ENCODE measurements at regions not wholly inside any gene's neighbourhood (a gene's known extent, or its start where the extent isn't known, plus 50 kb on each side); places are given as distances from the start of the nearest gene placed in this dataset.

GRCh38 chr5:56608217-56608925 is 207.0 kb upstream of the MAP3K1 start:
- no peak for TF ChIP-seq TAF1 (IDR thresholded peaks at IDR 0.05; ENCODE audit: borderline replicate concordance, insufficient read depth, low read length)
- no peak for TF ChIP-seq FOXP2 (optimal IDR thresholded peaks at IDR 0.05; ENCODE audit: borderline replicate concordance, extremely low read depth, extremely low read length, insufficient read depth)
- no peak for TF ChIP-seq SIN3A (IDR thresholded peaks at IDR 0.05; ENCODE audit: borderline replicate concordance, insufficient read depth, low read length)
- TF ChIP-seq, protein P1, sequence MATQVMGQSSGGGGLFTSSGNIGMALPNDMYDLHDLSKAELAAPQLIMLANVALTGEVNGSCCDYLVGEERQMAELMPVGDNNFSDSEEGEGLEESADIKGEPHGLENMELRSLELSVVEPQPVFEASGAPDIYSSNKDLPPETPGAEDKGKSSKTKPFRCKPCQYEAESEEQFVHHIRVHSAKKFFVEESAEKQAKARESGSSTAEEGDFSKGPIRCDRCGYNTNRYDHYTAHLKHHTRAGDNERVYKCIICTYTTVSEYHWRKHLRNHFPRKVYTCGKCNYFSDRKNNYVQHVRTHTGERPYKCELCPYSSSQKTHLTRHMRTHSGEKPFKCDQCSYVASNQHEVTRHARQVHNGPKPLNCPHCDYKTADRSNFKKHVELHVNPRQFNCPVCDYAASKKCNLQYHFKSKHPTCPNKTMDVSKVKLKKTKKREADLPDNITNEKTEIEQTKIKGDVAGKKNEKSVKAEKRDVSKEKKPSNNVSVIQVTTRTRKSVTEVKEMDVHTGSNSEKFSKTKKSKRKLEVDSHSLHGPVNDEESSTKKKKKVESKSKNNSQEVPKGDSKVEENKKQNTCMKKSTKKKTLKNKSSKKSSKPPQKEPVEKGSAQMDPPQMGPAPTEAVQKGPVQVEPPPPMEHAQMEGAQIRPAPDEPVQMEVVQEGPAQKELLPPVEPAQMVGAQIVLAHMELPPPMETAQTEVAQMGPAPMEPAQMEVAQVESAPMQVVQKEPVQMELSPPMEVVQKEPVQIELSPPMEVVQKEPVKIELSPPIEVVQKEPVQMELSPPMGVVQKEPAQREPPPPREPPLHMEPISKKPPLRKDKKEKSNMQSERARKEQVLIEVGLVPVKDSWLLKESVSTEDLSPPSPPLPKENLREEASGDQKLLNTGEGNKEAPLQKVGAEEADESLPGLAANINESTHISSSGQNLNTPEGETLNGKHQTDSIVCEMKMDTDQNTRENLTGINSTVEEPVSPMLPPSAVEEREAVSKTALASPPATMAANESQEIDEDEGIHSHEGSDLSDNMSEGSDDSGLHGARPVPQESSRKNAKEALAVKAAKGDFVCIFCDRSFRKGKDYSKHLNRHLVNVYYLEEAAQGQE (IDR thresholded peaks at IDR 0.05; ENCODE audit: insufficient read depth in 1 of 2, low read depth in 2 of 2, low read length in 2 of 2) = no peak
- TF ChIP-seq POLR2AphosphoS5 (IDR thresholded peaks at IDR 0.05; ENCODE audit: low read depth, low read length) = no peak

- TF ChIP-seq POLR2AphosphoS5 (IDR thresholded peaks at IDR 0.05; ENCODE audit: low read depth, low read length) = no peak
- no peak for TF ChIP-seq FOXP2 (optimal IDR thresholded peaks at IDR 0.05; ENCODE audit: borderline replicate concordance, extremely low read depth, extremely low read length, insufficient read depth)
- no peak for TF ChIP-seq SIN3A (IDR thresholded peaks at IDR 0.05; ENCODE audit: borderline replicate concordance, insufficient read depth, low read length)
- no peak for TF ChIP-seq TAF1 (IDR thresholded peaks at IDR 0.05; ENCODE audit: borderline replicate concordance, insufficient read depth, low read length)
- TF ChIP-seq, protein P1 (IDR thresholded peaks at IDR 0.05; ENCODE audit: insufficient read depth in 1 of 2, low read depth in 2 of 2, low read length in 2 of 2) = no peak
Measured at GRCh38 chr5:56607551-56607950, 207.8 kb upstream of the MAP3K1 start.

DNA sequence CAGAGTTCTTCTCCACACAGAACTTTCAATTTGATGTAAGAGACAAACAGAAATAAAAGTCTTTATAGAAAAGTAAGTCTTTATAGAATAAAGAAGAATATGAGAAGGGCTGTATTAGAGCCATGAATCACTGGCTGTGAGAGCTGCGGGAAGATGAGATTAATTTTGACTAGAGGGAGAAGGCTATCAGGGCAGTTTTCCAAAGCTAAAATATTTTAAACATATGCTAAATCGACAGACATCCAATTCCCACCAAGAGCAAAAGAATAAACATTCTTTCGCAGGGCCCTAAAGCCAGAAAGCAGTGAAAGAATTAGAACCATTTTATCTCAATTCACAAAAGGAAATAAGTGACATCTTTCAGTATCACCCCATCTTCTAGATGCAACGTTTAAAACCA is 208.3 kb upstream of the MAP3K1 start:
- TF ChIP-seq POLR2AphosphoS5 (IDR thresholded peaks at IDR 0.05; ENCODE audit: low read depth, low read length) (no peak), FOXP2 (optimal IDR thresholded peaks at IDR 0.05; ENCODE audit: borderline replicate concordance, extremely low read depth, extremely low read length, insufficient read depth) (no peak), TAF1 (IDR thresholded peaks at IDR 0.05; ENCODE audit: borderline replicate concordance, insufficient read depth, low read length) (no peak), SIN3A (IDR thresholded peaks at IDR 0.05; ENCODE audit: borderline replicate concordance, insufficient read depth, low read length) (no peak)
- TF ChIP-seq, protein P1 (IDR thresholded peaks at IDR 0.05; ENCODE audit: insufficient read depth in 1 of 2, low read depth in 2 of 2, low read length in 2 of 2) = no peak

DNA sequence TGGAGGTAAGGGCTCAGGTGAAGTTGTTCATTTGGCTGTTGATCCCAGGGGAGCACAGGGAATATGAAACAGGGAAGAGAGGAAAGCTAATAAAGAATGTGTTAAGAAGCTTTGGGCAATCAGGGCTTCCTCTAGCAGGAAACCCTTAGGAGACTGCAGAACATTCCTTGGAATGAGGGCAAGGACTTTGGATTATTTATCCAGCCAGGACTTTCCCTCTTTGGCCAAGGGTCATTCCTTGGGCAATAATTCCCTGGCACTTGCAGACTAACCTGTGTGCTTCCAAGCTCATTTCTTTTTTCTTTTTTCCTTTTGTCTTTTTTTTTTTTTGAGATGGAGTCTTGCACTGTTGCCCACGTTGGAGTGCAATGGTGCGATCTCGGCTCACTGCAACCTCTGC is 209.2 kb upstream of the MAP3K1 start:
- no peak for TF ChIP-seq POLR2AphosphoS5 (IDR thresholded peaks at IDR 0.05; ENCODE audit: low read depth, low read length)
- no peak for TF ChIP-seq SIN3A (IDR thresholded peaks at IDR 0.05; ENCODE audit: borderline replicate concordance, insufficient read depth, low read length)

- TF ChIP-seq TAF1 (IDR thresholded peaks at IDR 0.05; ENCODE audit: borderline replicate concordance, insufficient read depth, low read length) = no peak
- no peak for TF ChIP-seq POLR2AphosphoS5 (IDR thresholded peaks at IDR 0.05; ENCODE audit: low read depth, low read length)
- TF ChIP-seq, protein P1 (IDR thresholded peaks at IDR 0.05; ENCODE audit: insufficient read depth in 1 of 2, low read depth in 2 of 2, low read length in 2 of 2) = no peak
- no peak for TF ChIP-seq FOXP2 (optimal IDR thresholded peaks at IDR 0.05; ENCODE audit: borderline replicate concordance, extremely low read depth, extremely low read length, insufficient read depth)
- TF ChIP-seq SIN3A (IDR thresholded peaks at IDR 0.05; ENCODE audit: borderline replicate concordance, insufficient read depth, low read length) = no peak
Measured at GRCh38 chr5:56605231-56605630, 210.1 kb upstream of the MAP3K1 start.

Data from PFSK-1 (cell line).